Thymus (tissue), 11 donors: ENCODE measurements at regions not wholly inside any gene's neighbourhood (a gene's known extent, or its start where the extent isn't known, plus 50 kb on each side); places are given as distances from the start of the nearest gene placed in this dataset.
A peak's percentile ranks its signal among the peaks of the same experiment; 100 is the strongest.

Experiments used
- DNase-seq, 9 donors: peaks; one replicate each; pipeline ENCODE4 v3.0.0-alpha.2; 2013; ENCODE audit warnings: low spot score in 9 of 9, low read depth in 6 of 9, missing footprints in 1 of 9
- H3K27ac ChIP-seq, 2 donors: one replicate each; pipeline ENCODE4 v1.5.1; 2013; ENCODE audit warnings: control low read depth in 1 of 2, low read depth in 1 of 2, low read length in 1 of 2, mild to moderate bottlenecking in 1 of 2, moderate library complexity in 1 of 2
- H3K27me3 ChIP-seq, 2 donors: one replicate each; pipeline ENCODE4 v1.5.1; 2013; ENCODE audit warnings: low read length in 1 of 2; ENCODE audit not compliant: control insufficient read depth in 2 of 2, insufficient read depth in 1 of 2
- H3K36me3 ChIP-seq, 2 donors: one replicate each; pipeline ENCODE4 v1.5.1; 2013; ENCODE audit warnings: low read length in 1 of 2, mild to moderate bottlenecking in 1 of 2, moderate library complexity in 1 of 2; ENCODE audit not compliant: control insufficient read depth in 2 of 2, insufficient read depth in 2 of 2
- H3K4me1 ChIP-seq, 2 donors: one replicate each; pipeline ENCODE4 v1.5.1; 2013; ENCODE audit warnings: low read length in 2 of 2; ENCODE audit not compliant: control insufficient read depth in 2 of 2, insufficient read depth in 2 of 2
- H3K4me3 ChIP-seq, 2 donors: one replicate each; pipeline ENCODE4 v1.5.1; 2013; ENCODE audit warnings: low read length in 2 of 2, control low read depth in 1 of 2, mild to moderate bottlenecking in 1 of 2
- H3K9me3 ChIP-seq, 2 donors: one replicate each; pipeline ENCODE4 v1.5.1; 2013; ENCODE audit warnings: low read length in 1 of 2, mild to moderate bottlenecking in 1 of 2; ENCODE audit not compliant: control insufficient read depth in 2 of 2, insufficient read depth in 1 of 2
- WGBS: extraction: QIAGEN DNeasy Blood & Tissue Kit; methylation state at CpG from one replicate; pipeline ENCODE4 v1.1.7; 2013; 5-methylcytosine and 5-hydroxymethylcytosine counted together
- donor health status: healthy.

DNA sequence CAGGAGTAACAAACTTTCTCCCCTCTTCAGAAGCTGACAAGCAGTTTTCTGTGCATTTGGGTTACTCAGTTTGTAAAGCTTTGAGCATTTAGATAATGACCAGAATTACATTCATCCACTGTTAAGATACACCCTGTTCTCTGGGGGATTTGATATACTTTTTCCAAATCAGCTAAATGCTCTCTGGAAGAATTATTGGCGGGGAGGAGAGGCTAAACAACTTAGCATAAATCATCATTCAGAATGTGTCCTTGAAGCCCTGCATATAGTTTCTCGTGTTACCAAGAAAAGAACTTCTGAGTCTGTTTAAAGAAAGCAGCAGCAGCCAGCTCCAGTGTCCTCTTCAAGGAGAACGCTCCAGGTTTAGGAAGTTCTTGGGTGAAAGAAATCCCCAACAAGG, 54.9 kb upstream of the LDLRAD3 start:
- WGBS = 90% methylated on average over 3 of the region's 3 CpGs

DNA sequence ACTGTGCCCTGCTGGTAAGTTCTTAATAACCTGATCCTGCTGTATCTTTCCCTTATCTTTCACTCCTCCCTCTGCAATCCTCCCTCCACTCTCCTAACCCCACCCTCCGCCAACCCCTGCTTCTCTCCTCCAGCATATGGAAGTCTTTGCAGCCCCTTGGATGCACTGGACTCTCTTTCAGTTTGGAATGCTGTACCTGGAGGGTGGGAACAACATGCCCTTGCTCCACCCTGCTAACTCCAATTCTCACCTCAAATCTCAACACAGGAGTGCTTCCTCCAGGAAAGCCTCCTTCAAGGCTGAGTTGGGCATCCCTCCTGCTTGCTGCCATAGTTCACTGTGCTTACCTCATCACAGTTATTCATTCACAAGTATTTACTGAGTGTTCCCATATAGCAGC, 52.8 kb upstream of the LDLRAD3 start:
- no peaks in the 10 kb centered on the region for H3K4me1 ChIP-seq
- H3K4me3 ChIP-seq = no peak overlapping the region
- 100% methylated on average over 1 of the region's 1 CpG for WGBS
- H3K36me3 ChIP-seq = no peaks in the 10 kb centered on the region
- peaks cover 0 to 1% of the 10 kb centered on the region in 2 donors for H3K9me3 ChIP-seq
- no peaks in the 10 kb centered on the region for H3K27me3 ChIP-seq
- no peak for DNase-seq
- no peak overlapping the region for H3K27ac ChIP-seq

More for the DNA sequence above, 54.9 kb upstream of the LDLRAD3 start:
- H3K27me3 ChIP-seq = no peaks in the 10 kb centered on the region
- H3K4me1 ChIP-seq = no peaks in the 10 kb centered on the region
- H3K4me3 ChIP-seq = no peak overlapping the region
- H3K9me3 ChIP-seq = no peaks in the 10 kb centered on the region
- no peaks in the 10 kb centered on the region for H3K36me3 ChIP-seq
- H3K27ac ChIP-seq = no peak overlapping the region
- DNase-seq = no peak

GRCh38 chr11:35892166-35892565, 51.7 kb upstream of the LDLRAD3 start:
- 91% methylated on average over 3 of the region's 3 CpGs for WGBS
- no peaks in the 10 kb centered on the region for H3K4me1 ChIP-seq

DNA sequence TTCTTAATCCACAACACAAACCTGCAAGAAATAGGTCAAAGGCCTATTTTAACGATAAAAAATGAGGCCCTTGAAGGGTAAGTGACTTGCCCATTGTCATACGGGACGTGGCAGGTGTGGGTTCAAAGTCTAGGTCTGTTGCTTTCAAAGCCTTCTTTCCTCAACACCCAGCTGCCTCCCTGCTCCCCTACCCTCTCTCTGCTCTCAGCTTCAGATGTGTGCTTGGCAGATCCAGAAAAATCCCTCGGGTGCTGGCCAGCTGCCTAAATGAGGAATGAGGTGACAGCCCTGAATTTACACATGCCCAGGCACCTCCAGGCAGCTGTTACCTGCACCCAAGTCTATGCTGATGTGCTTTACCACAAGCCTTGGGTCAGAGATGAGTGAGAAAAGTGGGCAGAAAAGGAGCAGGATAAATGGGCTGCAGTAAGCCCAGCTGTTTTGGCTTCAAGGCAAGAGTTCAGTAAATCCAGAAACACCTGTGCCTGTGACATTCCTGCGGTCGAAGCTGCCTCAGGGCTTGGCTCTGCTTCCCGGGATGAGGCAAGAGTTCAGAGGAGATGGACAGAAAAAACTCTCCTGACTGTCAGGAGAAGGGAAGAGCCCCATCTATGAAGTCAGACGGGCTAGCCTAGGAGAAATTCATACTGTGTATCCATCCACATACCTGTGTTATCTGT, 49.9 kb upstream of the LDLRAD3 start:
- WGBS = 70% methylated on average over 8 of the region's 8 CpGs
- H3K36me3 ChIP-seq = no peaks in the 10 kb centered on the region
- DNase-seq = peak in 2 of 9 donors; percentile 13 to 36

More at GRCh38 chr11:35892166-35892565, 51.7 kb upstream of the LDLRAD3 start:
- H3K4me3 ChIP-seq = no peak overlapping the region
- no peak for DNase-seq
- H3K27me3 ChIP-seq = no peaks in the 10 kb centered on the region
- H3K27ac ChIP-seq = no peak overlapping the region
- H3K36me3 ChIP-seq = no peaks in the 10 kb centered on the region
- peaks cover 0 to 1% of the 10 kb centered on the region in 2 donors for H3K9me3 ChIP-seq

More for the DNA sequence above, 49.9 kb upstream of the LDLRAD3 start:
- Histone ChIP-seq H3K4me1 (no peaks in the 10 kb centered on the region), H3K27ac (no peak overlapping the region), H3K27me3 (no peaks in the 10 kb centered on the region), H3K9me3 (peaks cover 0 to 1% of the 10 kb centered on the region in 2 donors), H3K4me3 (no peak overlapping the region)
